Gastrocnemius medialis (tissue), 4 donors: ENCODE measurements at regions not wholly inside any gene's neighbourhood (a gene's known extent, or its start where the extent isn't known, plus 50 kb on each side); places are given as distances from the start of the nearest gene placed in this dataset.

Source experiments
- CTCF ChIP-seq, 5 experiments: fragments of 450-650 bp in 3 of 5; fragments of 200-600 bp in 2 of 5; sonication (generic) in 2 of 5; IDR thresholded peaks in 4 of 5; conservative IDR thresholded peaks in 1 of 5; 1 replicate in 4 of 5; 2 replicates in 1 of 5; pipeline ENCODE4 v1.5.1; 2016 to 2019; ENCODE audit warnings: antibody characterized with exemption in 5 of 5, mild to moderate bottlenecking in 3 of 5, moderate library complexity in 3 of 5
- POLR2A ChIP-seq, 2 donors: fragments of 450-650 bp; IDR thresholded peaks; one replicate each; pipeline ENCODE4 v1.6.1; 2017; ENCODE audit warnings: antibody characterized with exemption in 2 of 2, mild to moderate bottlenecking in 2 of 2, moderate library complexity in 2 of 2

GRCh38 chr13:50524560-50524959, 318.9 kb downstream of the DLEU7 start:
- no peak for TF ChIP-seq POLR2A (IDR thresholded peaks at IDR 0.05)
- TF ChIP-seq CTCF (IDR thresholded peaks at IDR 0.05 in 4 of 5, conservative IDR thresholded peaks at IDR 0.05 in 1 of 5): no peak
